ENCODE measurements at regions not wholly inside any gene's neighbourhood (a gene's known extent, or its start where the extent isn't known, plus 50 kb on each side); places are given as distances from the start of the nearest gene placed in this dataset.

- Mint-ChIP-seq H3K4me1 (peaks cover 6% of the 10 kb centered on the region), H3K4me3 (no peak overlapping the region), H3K9me3 (no peaks in the 10 kb centered on the region), H3K27me3 (ENCODE audit: low read depth) (no peaks in the 10 kb centered on the region), H3K36me3 (no peaks in the 10 kb centered on the region), H3K27ac (0 out of 2 replicates have a peak overlapping the region, but pooled peaks have one; percentile 39)
- DNase-seq (ENCODE audit: low spot score) (peak; percentile 41), ATAC-seq (peak; percentile 87)
- no peak for TF ChIP-seq SMAD3 (CRISPR knock-in tag; IDR thresholded peaks at IDR 0.05; ENCODE audit: borderline replicate concordance)
- no peak for TF ChIP-seq ZNF263 (CRISPR knock-in tag; IDR thresholded peaks at IDR 0.05; ENCODE audit: low read depth)
- no peak for TF ChIP-seq AR (CRISPR knock-in tag; IDR thresholded peaks at IDR 0.05)
- no peak for TF ChIP-seq FOXP1 (CRISPR knock-in tag; IDR thresholded peaks at IDR 0.05; ENCODE audit: borderline replicate concordance)
- no peak for TF ChIP-seq USF2 (CRISPR knock-in tag; IDR thresholded peaks at IDR 0.05)
- no peak for TF ChIP-seq MLX (CRISPR knock-in tag; IDR thresholded peaks at IDR 0.05)
- TF ChIP-seq E2F1 (CRISPR knock-in tag; IDR thresholded peaks at IDR 0.05): no peak
- no peak for TF ChIP-seq ZNF396 (CRISPR knock-in tag; IDR thresholded peaks at IDR 0.05; ENCODE audit: borderline replicate concordance)
- no peak for TF ChIP-seq GABPB1 (CRISPR knock-in tag; IDR thresholded peaks at IDR 0.05)
- no peak for TF ChIP-seq ZNF121 (CRISPR knock-in tag; IDR thresholded peaks at IDR 0.05)
- TF ChIP-seq CREM (CRISPR knock-in tag; IDR thresholded peaks at IDR 0.05): no peak
- TF ChIP-seq RORB (CRISPR knock-in tag; IDR thresholded peaks at IDR 0.05): no peak
- no peak for TF ChIP-seq ZBTB43 (CRISPR knock-in tag; IDR thresholded peaks at IDR 0.05)
- no peak for TF ChIP-seq CREB1 (CRISPR knock-in tag; IDR thresholded peaks at IDR 0.05)
- no peak for TF ChIP-seq ZNF512 (CRISPR knock-in tag; IDR thresholded peaks at IDR 0.05; ENCODE audit: borderline replicate concordance)
- no peak for TF ChIP-seq PRRX2 (CRISPR knock-in tag; IDR thresholded peaks at IDR 0.05)
- no peak for TF ChIP-seq ELF4 (CRISPR knock-in tag; IDR thresholded peaks at IDR 0.05; ENCODE audit: low read depth)
- no peak for TF ChIP-seq ZBTB21 (CRISPR knock-in tag; IDR thresholded peaks at IDR 0.05; ENCODE audit: borderline replicate concordance)
- TF ChIP-seq TEAD4 (CRISPR knock-in tag; IDR thresholded peaks at IDR 0.05): no peak
- TF ChIP-seq PREB (CRISPR knock-in tag; IDR thresholded peaks at IDR 0.05; ENCODE audit: borderline replicate concordance): no peak
- ChIA-PET POLR2A (interaction anchor here (0.6 kb wide), 1 partner anchor 1081 kb away, joined by 3 read pairs; no protein-coding TSS in a partner anchor), CTCF (no interaction called here)
Measured at GRCh38 chr3:197349368-197349767, 51.0 kb upstream of the DLG1 start.
